GM12891 (cell line): ENCODE measurements at regions not wholly inside any gene's neighbourhood (a gene's known extent, or its start where the extent isn't known, plus 50 kb on each side); places are given as distances from the start of the nearest gene placed in this dataset.

Experiments used
- POLR2A ChIP-seq: IDR thresholded peaks from 2 replicates; pipeline ENCODE4 v1.6.1; 2011; ENCODE audit warnings: low read depth, low read length, control low read depth
- POLR2AphosphoS5 ChIP-seq: IDR thresholded peaks from 2 replicates; pipeline ENCODE4 v1.6.1; 2011; ENCODE audit warnings: low read depth, low read length, control low read depth
- SPI1 ChIP-seq: IDR thresholded peaks from 2 replicates; pipeline ENCODE4 v1.6.1; 2011; ENCODE audit warnings: low read depth, low read length, control low read depth
- TAF1 ChIP-seq: IDR thresholded peaks from 2 replicates; pipeline ENCODE4 v1.6.1; 2011; ENCODE audit warnings: low read depth, low read length, control low read depth

DNA sequence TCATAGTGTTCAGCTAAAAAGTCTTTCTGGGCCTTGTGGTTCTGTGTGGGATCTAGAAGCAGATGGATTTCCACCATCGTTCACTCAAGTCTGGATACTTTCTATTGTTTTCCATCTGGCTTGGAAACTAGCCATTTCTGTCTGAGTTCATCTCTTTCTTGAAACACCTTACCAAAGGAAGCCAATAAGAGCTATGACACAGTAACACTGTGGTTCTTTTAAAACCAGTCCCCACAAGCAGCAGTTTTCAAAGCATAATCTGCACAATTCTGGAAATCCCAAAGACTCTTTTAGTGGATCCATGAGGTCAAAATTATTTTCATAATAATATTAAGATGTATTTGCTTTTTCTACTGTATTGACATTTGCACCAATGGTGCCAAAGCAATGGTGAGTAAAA is 234.2 kb upstream of the TET2 start:
- TF ChIP-seq POLR2AphosphoS5, result no peak
- TF ChIP-seq POLR2A, result no peak
- TF ChIP-seq TAF1, result no peak
- no peak for TF ChIP-seq SPI1
